ENCODE measurements at regions not wholly inside any gene's neighbourhood (a gene's known extent, or its start where the extent isn't known, plus 50 kb on each side); places are given as distances from the start of the nearest gene placed in this dataset.

DNA sequence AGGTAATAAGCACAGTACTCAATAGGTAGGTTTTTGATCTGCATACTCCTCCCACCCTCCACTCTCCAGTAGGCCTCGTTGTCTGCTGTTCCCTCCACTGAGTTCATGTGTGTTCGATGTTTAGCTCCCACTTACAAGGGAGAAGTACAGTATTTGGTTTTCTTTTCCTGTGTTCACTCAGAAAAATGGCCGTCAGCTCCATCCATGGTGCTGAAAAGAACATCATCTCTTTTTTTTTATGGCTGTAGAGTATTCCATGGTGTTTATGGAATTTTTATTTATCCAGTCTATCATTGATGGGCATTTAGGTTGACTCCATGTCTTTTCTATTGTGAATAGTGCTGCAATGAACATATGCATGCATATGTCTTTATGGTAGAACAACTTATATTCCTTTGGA lies 849.7 kb upstream of the NRXN1 start:
- TF ChIP-seq, protein P1, sequence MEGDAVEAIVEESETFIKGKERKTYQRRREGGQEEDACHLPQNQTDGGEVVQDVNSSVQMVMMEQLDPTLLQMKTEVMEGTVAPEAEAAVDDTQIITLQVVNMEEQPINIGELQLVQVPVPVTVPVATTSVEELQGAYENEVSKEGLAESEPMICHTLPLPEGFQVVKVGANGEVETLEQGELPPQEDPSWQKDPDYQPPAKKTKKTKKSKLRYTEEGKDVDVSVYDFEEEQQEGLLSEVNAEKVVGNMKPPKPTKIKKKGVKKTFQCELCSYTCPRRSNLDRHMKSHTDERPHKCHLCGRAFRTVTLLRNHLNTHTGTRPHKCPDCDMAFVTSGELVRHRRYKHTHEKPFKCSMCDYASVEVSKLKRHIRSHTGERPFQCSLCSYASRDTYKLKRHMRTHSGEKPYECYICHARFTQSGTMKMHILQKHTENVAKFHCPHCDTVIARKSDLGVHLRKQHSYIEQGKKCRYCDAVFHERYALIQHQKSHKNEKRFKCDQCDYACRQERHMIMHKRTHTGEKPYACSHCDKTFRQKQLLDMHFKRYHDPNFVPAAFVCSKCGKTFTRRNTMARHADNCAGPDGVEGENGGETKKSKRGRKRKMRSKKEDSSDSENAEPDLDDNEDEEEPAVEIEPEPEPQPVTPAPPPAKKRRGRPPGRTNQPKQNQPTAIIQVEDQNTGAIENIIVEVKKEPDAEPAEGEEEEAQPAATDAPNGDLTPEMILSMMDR (optimal IDR thresholded peaks at IDR 0.05 in 1 of 3, IDR thresholded peaks at IDR 0.05 in 1 of 3, conservative IDR thresholded peaks at IDR 0.05 in 1 of 3; ENCODE audit: extremely low read depth in 1 of 3, insufficient read depth in 2 of 3, low read length in 3 of 3) = no peak
- TF ChIP-seq EZH2 (IDR thresholded peaks at IDR 0.05; ENCODE audit: low read length) = no peak
